ENCODE measurements at regions not wholly inside any gene's neighbourhood (a gene's known extent, or its start where the extent isn't known, plus 50 kb on each side); places are given as distances from the start of the nearest gene placed in this dataset.

- no peak for TF ChIP-seq CTCF (IDR thresholded peaks at IDR 0.05 in 2 of 3, conservative IDR thresholded peaks at IDR 0.05 in 1 of 3; ENCODE audit: borderline replicate concordance in 1 of 3, insufficient read depth in 1 of 3, low read depth in 2 of 3, low read length in 2 of 3)
- TF ChIP-seq ATF3 (IDR thresholded peaks at IDR 0.05) = no peak
Measured at GRCh38 chr1:157407917-157408525, 144.3 kb downstream of the FCRL5 start (continued).

DNA sequence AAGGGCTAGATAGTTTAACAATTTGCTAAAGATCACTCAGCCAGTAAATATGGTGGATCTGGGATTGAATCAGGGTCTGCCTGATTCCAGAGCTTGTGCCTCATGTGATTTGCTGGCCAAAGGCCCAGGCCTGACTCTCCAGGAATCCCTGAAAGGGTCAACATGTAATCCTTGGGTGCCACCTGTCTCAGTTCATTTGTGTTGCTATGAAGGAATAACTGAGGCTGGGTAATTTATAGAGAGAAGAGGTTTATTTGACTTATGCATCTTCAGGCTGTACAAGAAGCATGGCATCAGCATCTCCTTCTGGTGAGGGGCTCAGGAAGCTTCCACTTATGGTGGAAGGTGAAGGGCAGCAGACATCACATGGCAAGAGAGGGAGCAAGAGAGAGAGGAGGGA lies 144.9 kb downstream of the FCRL5 start:
- Histone ChIP-seq H3K4me2 (ENCODE audit: low read length) (no peak overlapping the region), H3K9me3 (ENCODE audit: control insufficient read depth in 1 of 2, insufficient read depth in 1 of 2, low read depth in 1 of 2, low read length in 2 of 2) (no peaks in the 10 kb centered on the region), H3K9me2 (ENCODE audit: insufficient read depth) (no peaks in the 10 kb centered on the region), H3K4me1 (ENCODE audit: control insufficient read depth in 1 of 2, insufficient read depth in 2 of 2, low read length in 2 of 2) (0 out of 4 replicates have a peak, but pooled peaks cover 0 to 7% of the 10 kb centered on the region in 2 experiments), H3K9ac (ENCODE audit: low read length) (no peak overlapping the region), H3K4me3 (replicated peaks in 1 of 2; ENCODE audit: low read depth in 1 of 2, low read length in 2 of 2) (no peak overlapping the region), H2AFZ (ENCODE audit: low read depth, low read length, poor library complexity, severe bottlenecking) (no peak overlapping the region), H3K27ac (ENCODE audit: low read depth, low read length) (no peak overlapping the region), H3K79me2 (ENCODE audit: insufficient read depth, low read length) (no peaks in the 10 kb centered on the region), H3K36me3 (ENCODE audit: control insufficient read depth in 1 of 2, insufficient read depth in 2 of 2, low read length in 2 of 2) (no peaks in the 10 kb centered on the region), H4K20me1 (ENCODE audit: insufficient read depth) (no peaks in the 10 kb centered on the region), H3K27me3 (ENCODE audit: insufficient read depth, low read length) (peaks cover 3% of the 10 kb centered on the region; the same call in 1 of the 2 replicates)
- DNase-seq (ENCODE audit: low read depth, low spot score) = no peak
- intact Hi-C loops (cut with micrococcal nuclease) = no loop called here
- CTCF ChIA-PET = no interaction called here
- no TSS peak for BruUV-seq (replicated peaks)
- POLR2A ChIA-PET = no interaction called here
- TF ChIP-seq SP1 (IDR thresholded peaks at IDR 0.05; ENCODE audit: low read depth) = no peak
- TF ChIP-seq POLR2A (IDR thresholded peaks at IDR 0.05; ENCODE audit: borderline replicate concordance, extremely low read depth, insufficient read depth, insufficient read length) = no peak
- TF ChIP-seq MAX (IDR thresholded peaks at IDR 0.05) = no peak
- no peak for TF ChIP-seq YY1 (IDR thresholded peaks at IDR 0.05; ENCODE audit: extremely low read depth, insufficient replicate concordance, low read depth, low read length)
- TF ChIP-seq CTCF (IDR thresholded peaks at IDR 0.05 in 2 of 3, conservative IDR thresholded peaks at IDR 0.05 in 1 of 3; ENCODE audit: borderline replicate concordance in 1 of 3, insufficient read depth in 1 of 3, low read depth in 2 of 3, low read length in 2 of 3) = no peak
- no peak for TF ChIP-seq ZFX (IDR thresholded peaks at IDR 0.05)
- TF ChIP-seq EZH2phosphoT487 (IDR thresholded peaks at IDR 0.05; ENCODE audit: borderline replicate concordance) = no peak
- ATAC-seq = no peak
- RAD21 ChIA-PET (ENCODE audit: low non-redundant PET in 1 of 2, low total read pairs in 2 of 2, uncharacterized antibody in 2 of 2, unreplicated experiment in 2 of 2) = no interaction called here
